WTC11 (cell line): ENCODE measurements at regions not wholly inside any gene's neighbourhood (a gene's known extent, or its start where the extent isn't known, plus 50 kb on each side); places are given as distances from the start of the nearest gene placed in this dataset.

Source experiments
- ATAC-seq: fragments of 200-7000 bp; cut with Tn5 transposase; 2 replicates; pipeline ENCODE4 v1.10.0; 2021; ENCODE audit warnings: mild to moderate bottlenecking, moderate library complexity
- CTCF ChIA-PET: fragments of 300-600 bp; sonication (Branson Sonifier 250); formaldehyde crosslinking; loops from one replicate; lab custom pipeline; 2021; ENCODE audit warnings: antibody characterized with exemption; lab: Charles Lee
- POLR2A ChIA-PET: fragments of 350-600 bp; sonication (Branson Sonifier 250); formaldehyde crosslinking; loops from one replicate; lab custom pipeline; 2021; ENCODE audit warnings: antibody characterized with exemption; lab: Charles Lee
- DNase-seq: peaks from one replicate; pipeline ENCODE4 v3.0.0; 2021; ENCODE audit warnings: low spot score
- H3K27ac Mint-ChIP-seq: 2 replicates; pipeline ENCODE4 v1.8.0; 2021; ENCODE audit warnings: mixed read lengths
- H3K27me3 Mint-ChIP-seq: 2 replicates; pipeline ENCODE4 v1.8.0; 2021; ENCODE audit warnings: low read depth, mild to moderate bottlenecking, moderate library complexity, mixed read lengths
- H3K36me3 Mint-ChIP-seq: 2 replicates; pipeline ENCODE4 v1.8.0; 2021; ENCODE audit warnings: mixed read lengths
- H3K4me1 Mint-ChIP-seq: 2 replicates; pipeline ENCODE4 v1.8.0; 2022; ENCODE audit warnings: mixed read lengths
- H3K4me3 Mint-ChIP-seq: 2 replicates; pipeline ENCODE4 v1.8.0; 2021; ENCODE audit warnings: mild to moderate bottlenecking, moderate library complexity, mixed read lengths
- H3K9me3 Mint-ChIP-seq: 2 replicates; pipeline ENCODE4 v1.8.0; 2021; ENCODE audit warnings: mixed read lengths
- ARID4B ChIP-seq: sonication (generic); formaldehyde crosslinking; IDR thresholded peaks from 2 replicates; pipeline ENCODE4 v1.8.0; 2023; ENCODE audit warnings: missing genetic modification reagents, mild to moderate bottlenecking, borderline replicate concordance
- ATF2 ChIP-seq: sonication (generic); formaldehyde crosslinking; IDR thresholded peaks from 2 replicates; pipeline ENCODE4 v1.8.1; 2022; ENCODE audit warnings: low read depth, missing genetic modification reagents, borderline replicate concordance
- CBFB ChIP-seq: sonication (generic); formaldehyde crosslinking; IDR thresholded peaks from 2 replicates; pipeline ENCODE4 v1.8.1; 2022; ENCODE audit warnings: mild to moderate bottlenecking, low read depth, missing genetic modification reagents
- CREM ChIP-seq: sonication (generic); formaldehyde crosslinking; IDR thresholded peaks from 2 replicates; pipeline ENCODE4 v1.8.1; 2022; ENCODE audit warnings: mild to moderate bottlenecking, missing genetic modification reagents, moderate library complexity
- CTCF ChIP-seq: fragments of 200-600 bp; IDR thresholded peaks from 2 replicates; pipeline ENCODE4 v1.8.0; 2022; ENCODE audit warnings: antibody characterized with exemption
- EMX1 ChIP-seq: fragments of 250-450 bp; sonication (Bioruptor Pico); IDR thresholded peaks from 2 replicates; pipeline ENCODE4 v1.8.0; 2021; ENCODE audit warnings: mild to moderate bottlenecking
- ESRRA ChIP-seq: sonication (generic); formaldehyde crosslinking; IDR thresholded peaks from 2 replicates; pipeline ENCODE4 v1.8.1; 2022; ENCODE audit warnings: mild to moderate bottlenecking, missing genetic modification reagents, borderline replicate concordance
- FOXP4 ChIP-seq: sonication (generic); formaldehyde crosslinking; IDR thresholded peaks from 2 replicates; pipeline ENCODE4 v1.8.0; 2022; ENCODE audit warnings: mild to moderate bottlenecking, missing genetic modification reagents
- HMGXB4 ChIP-seq: sonication (generic); formaldehyde crosslinking; IDR thresholded peaks from 2 replicates; pipeline ENCODE4 v1.8.1; 2023; ENCODE audit warnings: mild to moderate bottlenecking, moderate library complexity, missing genetic modification reagents
- MYBL2 ChIP-seq: sonication (generic); formaldehyde crosslinking; IDR thresholded peaks from 2 replicates; pipeline ENCODE4 v1.8.1; 2023; ENCODE audit warnings: mild to moderate bottlenecking, moderate library complexity, missing genetic modification reagents
- NR3C1 ChIP-seq: sonication (generic); formaldehyde crosslinking; conservative IDR thresholded peaks from 2 replicates; pipeline ENCODE4 v1.8.1; 2023; ENCODE audit warnings: low read depth, mild to moderate bottlenecking, missing genetic modification reagents
- PREB ChIP-seq: sonication (generic); formaldehyde crosslinking; IDR thresholded peaks from 2 replicates; pipeline ENCODE4 v1.8.1; 2022; ENCODE audit warnings: mild to moderate bottlenecking, missing genetic modification reagents, moderate library complexity, borderline replicate concordance
- SMAD3 ChIP-seq: sonication (generic); formaldehyde crosslinking; IDR thresholded peaks from 2 replicates; pipeline ENCODE4 v1.8.0; 2022; ENCODE audit warnings: missing genetic modification reagents, mild to moderate bottlenecking, borderline replicate concordance
- SOX15 ChIP-seq: fragments of 250-450 bp; sonication (Bioruptor Pico); IDR thresholded peaks from 2 replicates; pipeline ENCODE4 v1.9.0; 2021; ENCODE audit warnings: mild to moderate bottlenecking
- SP1 ChIP-seq: sonication (generic); formaldehyde crosslinking; conservative IDR thresholded peaks from 2 replicates; pipeline ENCODE4 v1.8.1; 2022; ENCODE audit warnings: missing genetic modification reagents
- ZNF671 ChIP-seq: fragments of 250-450 bp; sonication (Bioruptor Pico); IDR thresholded peaks from 2 replicates; pipeline ENCODE4 v1.8.0; 2021; ENCODE audit warnings: mild to moderate bottlenecking
- ZSCAN18 ChIP-seq: fragments of 250-450 bp; sonication (Bioruptor Pico); IDR thresholded peaks from 2 replicates; pipeline ENCODE4 v2.1.2; 2022; ENCODE audit warnings: mild to moderate bottlenecking, moderate library complexity

GRCh38 chr11:70607561-70607960 is 209.2 kb downstream of the CTTN start (continued):
- TF ChIP-seq PREB (CRISPR knock-in tag) (no peak), CBFB (CRISPR knock-in tag) (no peak), CREM (no peak), CTCF (no peak)
- TF ChIP-seq, all 79 proteins: peak for 0

- H3K4me1 Mint-ChIP-seq, result peaks cover 67% of the 10 kb centered on the region
- ChIA-PET CTCF (interaction anchor here (0.7 to 1.7 kb wide), 2 partner anchors 41 to 147 kb away, joined by 3 to 6 read pairs; no protein-coding TSS in a partner anchor), POLR2A (interaction anchor here (1.1 kb wide), 1 partner anchor 22 kb away, joined by 3 read pairs; no protein-coding TSS in a partner anchor)
- no peak for ATAC-seq
- H3K36me3 Mint-ChIP-seq, result no peaks in the 10 kb centered on the region
- DNase-seq, result no peak
- TF ChIP-seq FOXP4 (CRISPR knock-in tag) (no peak), CBFB (CRISPR knock-in tag) (no peak), HMGXB4 (CRISPR knock-in tag) (no peak), ZNF671 (CRISPR knock-in tag) (no peak), ZSCAN18 (CRISPR knock-in tag) (no peak), EMX1 (no peak), SP1 (no peak), CREM (no peak), MYBL2 (no peak), ARID4B (CRISPR knock-in tag) (no peak), NR3C1 (CRISPR knock-in tag) (no peak), SOX15 (CRISPR knock-in tag) (no peak), ESRRA (CRISPR knock-in tag) (no peak), SMAD3 (CRISPR knock-in tag) (no peak), ATF2 (CRISPR knock-in tag) (no peak)
- H3K9me3 Mint-ChIP-seq, result no peaks in the 10 kb centered on the region
- no peaks in the 10 kb centered on the region for H3K27me3 Mint-ChIP-seq
- peak overlapping the region; percentile 60 for H3K27ac Mint-ChIP-seq
- no peak overlapping the region for H3K4me3 Mint-ChIP-seq
These were observed 210.5 kb downstream of the CTTN start for GRCh38 chr11:70608568-70609470.
